ENCODE measurements at regions not wholly inside any gene's neighbourhood (a gene's known extent, or its start where the extent isn't known, plus 50 kb on each side); places are given as distances from the start of the nearest gene placed in this dataset.

DNA sequence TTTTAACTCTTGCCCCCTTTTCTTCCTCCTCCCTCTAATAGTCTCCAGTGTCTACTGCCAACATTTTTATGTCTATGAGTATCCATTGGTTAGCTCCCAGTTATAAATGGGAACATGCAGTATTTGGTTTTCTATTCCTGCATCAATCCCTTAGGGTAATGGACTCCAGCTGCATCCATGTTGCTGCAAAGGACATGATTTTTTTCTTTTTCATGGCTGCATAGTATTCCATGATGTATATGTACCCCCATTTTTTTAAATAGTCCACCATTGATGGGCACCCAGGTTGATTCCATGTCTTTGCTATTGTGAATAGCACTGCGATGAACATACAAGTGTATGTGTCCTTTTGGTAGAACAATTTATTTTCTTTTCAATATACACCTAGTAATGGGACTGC lies 993.7 kb downstream of the EFNA5 start:
- intact Hi-C loops (cut with DNase I), result no loop called here
- Histone ChIP-seq H3K4me3 (no peak overlapping the region), H3K27ac (no peak overlapping the region), H3K4me1 (no peaks in the 10 kb centered on the region), H3K27me3 (no peaks in the 10 kb centered on the region), H3K9me3 (no peaks in the 10 kb centered on the region), H3K36me3 (no peaks in the 10 kb centered on the region)
- no peak for ATAC-seq
- TF ChIP-seq, protein P1, sequence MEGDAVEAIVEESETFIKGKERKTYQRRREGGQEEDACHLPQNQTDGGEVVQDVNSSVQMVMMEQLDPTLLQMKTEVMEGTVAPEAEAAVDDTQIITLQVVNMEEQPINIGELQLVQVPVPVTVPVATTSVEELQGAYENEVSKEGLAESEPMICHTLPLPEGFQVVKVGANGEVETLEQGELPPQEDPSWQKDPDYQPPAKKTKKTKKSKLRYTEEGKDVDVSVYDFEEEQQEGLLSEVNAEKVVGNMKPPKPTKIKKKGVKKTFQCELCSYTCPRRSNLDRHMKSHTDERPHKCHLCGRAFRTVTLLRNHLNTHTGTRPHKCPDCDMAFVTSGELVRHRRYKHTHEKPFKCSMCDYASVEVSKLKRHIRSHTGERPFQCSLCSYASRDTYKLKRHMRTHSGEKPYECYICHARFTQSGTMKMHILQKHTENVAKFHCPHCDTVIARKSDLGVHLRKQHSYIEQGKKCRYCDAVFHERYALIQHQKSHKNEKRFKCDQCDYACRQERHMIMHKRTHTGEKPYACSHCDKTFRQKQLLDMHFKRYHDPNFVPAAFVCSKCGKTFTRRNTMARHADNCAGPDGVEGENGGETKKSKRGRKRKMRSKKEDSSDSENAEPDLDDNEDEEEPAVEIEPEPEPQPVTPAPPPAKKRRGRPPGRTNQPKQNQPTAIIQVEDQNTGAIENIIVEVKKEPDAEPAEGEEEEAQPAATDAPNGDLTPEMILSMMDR (IDR thresholded peaks at IDR 0.05), result no peak
- no peak for TF ChIP-seq POLR2A (IDR thresholded peaks at IDR 0.05)
- no peak for DNase-seq
- WGBS (ENCODE audit: insufficient coverage, low coverage, low lambda C conversion rate, missing lambda C conversion rate), result 85% methylated on average over 1 of the region's 1 CpG

DNA sequence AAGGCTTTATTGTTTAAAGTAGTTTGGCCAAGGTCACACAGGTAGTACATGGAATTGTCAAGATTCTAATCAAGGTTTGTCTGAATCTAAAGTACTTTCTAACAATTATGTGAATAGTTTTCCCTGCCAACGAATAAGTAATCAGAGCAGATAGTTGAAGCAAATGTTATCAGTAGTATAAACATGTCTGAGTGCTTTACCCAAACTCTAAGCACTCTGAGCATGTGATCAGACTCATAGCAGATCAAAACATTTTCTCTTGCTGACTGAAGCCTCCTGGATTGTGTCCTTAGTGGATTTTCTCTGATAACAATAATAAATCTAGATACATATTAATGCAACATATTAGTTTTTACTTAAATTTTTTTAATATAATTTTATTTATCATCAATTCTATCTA lies 995.0 kb downstream of the EFNA5 start:
- H3K27ac ChIP-seq, result no peak overlapping the region
- H3K4me1 ChIP-seq, result no peaks in the 10 kb centered on the region
- H3K9me3 ChIP-seq, result no peaks in the 10 kb centered on the region
- ATAC-seq (no peak), DNase-seq (no peak)
- intact Hi-C loops (cut with DNase I), result no loop called here
- H3K4me3 ChIP-seq, result no peak overlapping the region
- WGBS (ENCODE audit: insufficient coverage, low coverage, low lambda C conversion rate, missing lambda C conversion rate), result 8% methylated on average over 1 of the region's 1 CpG
- no peaks in the 10 kb centered on the region for H3K27me3 ChIP-seq
- H3K36me3 ChIP-seq, result no peaks in the 10 kb centered on the region
- TF ChIP-seq POLR2A (IDR thresholded peaks at IDR 0.05), result no peak
- TF ChIP-seq, protein P1 (IDR thresholded peaks at IDR 0.05), result no peak

DNA sequence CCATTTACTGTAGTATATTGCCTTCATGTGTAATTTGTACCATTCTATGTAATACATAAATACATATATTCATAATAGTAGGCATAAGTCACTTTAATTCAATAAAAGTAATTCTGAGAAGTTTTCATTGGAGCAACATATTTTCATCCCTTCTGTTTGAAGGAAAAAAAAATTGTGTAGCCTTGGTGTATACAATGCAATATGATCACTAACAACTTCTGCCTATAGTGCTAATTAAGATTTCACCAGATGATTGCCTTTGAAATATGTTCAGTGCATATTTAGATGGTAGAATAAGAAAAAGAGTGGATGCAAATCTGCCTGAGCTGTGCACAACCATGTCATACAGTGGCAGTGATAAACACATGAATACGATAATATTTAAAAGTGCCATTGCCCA lies 996.8 kb downstream of the EFNA5 start:
- intact Hi-C loops (cut with DNase I), result no loop called here
- Histone ChIP-seq H3K36me3 (no peaks in the 10 kb centered on the region), H3K27me3 (no peaks in the 10 kb centered on the region), H3K27ac (no peak overlapping the region), H3K9me3 (no peaks in the 10 kb centered on the region), H3K4me1 (no peaks in the 10 kb centered on the region), H3K4me3 (no peak overlapping the region)
- ATAC-seq, result no peak
- WGBS (ENCODE audit: insufficient coverage, low coverage, low lambda C conversion rate, missing lambda C conversion rate), result 71% methylated on average over 1 of the region's 1 CpG
- no peak for TF ChIP-seq POLR2A (IDR thresholded peaks at IDR 0.05)
- TF ChIP-seq, protein P1 (IDR thresholded peaks at IDR 0.05), result no peak
- no peak for DNase-seq

DNA sequence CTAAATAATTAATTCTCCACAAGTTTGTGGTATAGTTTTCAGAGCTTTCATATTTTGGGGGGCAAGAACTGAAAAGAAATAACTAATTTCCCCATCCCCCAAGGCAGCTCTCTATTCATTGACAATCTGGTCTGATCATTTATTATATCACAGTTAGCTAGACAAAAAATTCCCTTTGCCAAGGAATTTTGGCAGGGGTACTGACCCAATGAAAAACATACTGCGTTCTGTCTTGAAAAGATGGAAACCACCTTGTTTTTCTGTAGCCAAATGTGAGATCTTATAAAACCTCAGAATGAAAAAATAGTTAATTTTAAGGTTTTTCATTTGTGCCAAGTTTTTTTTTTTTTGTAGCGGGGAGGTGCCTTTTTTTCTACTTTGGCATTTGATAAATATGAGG lies 1008.9 kb downstream of the EFNA5 start:
- ATAC-seq (no peak), DNase-seq (no peak)
- WGBS (ENCODE audit: insufficient coverage, low coverage, low lambda C conversion rate, missing lambda C conversion rate), result 22% methylated on average over 2 of the region's 2 CpGs
- Histone ChIP-seq H3K4me1 (no peaks in the 10 kb centered on the region), H3K4me3 (no peak overlapping the region), H3K27me3 (peaks cover 0 to 1% of the 10 kb centered on the region in 2 donors), H3K9me3 (no peaks in the 10 kb centered on the region), H3K27ac (no peak overlapping the region), H3K36me3 (no peaks in the 10 kb centered on the region)
- intact Hi-C loops (cut with DNase I), result no loop called here
- TF ChIP-seq POLR2A (IDR thresholded peaks at IDR 0.05), result no peak
- TF ChIP-seq, protein P1 (IDR thresholded peaks at IDR 0.05), result no peak

DNA sequence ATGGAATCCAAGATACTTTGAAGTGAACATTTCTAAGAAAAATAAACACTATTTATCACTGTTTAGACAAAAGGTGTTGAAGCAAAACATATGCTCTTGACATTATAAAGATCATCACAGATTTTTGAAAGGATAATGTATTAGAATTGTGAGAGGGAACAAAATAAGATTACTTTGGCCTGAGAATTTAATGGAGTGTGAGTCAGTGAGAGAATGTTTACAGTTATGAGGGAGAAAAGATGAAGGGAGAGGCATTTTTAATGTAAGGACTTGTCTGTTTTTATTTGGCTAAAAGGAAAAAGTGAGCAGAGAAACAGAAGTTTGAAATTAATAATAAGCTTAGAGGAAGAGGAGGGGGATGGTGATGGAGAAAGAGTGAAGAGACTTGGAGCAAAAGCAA lies 1010.1 kb downstream of the EFNA5 start:
- H3K27ac ChIP-seq, result no peak overlapping the region
- intact Hi-C loops (cut with DNase I), result no loop called here
- H3K4me3 ChIP-seq, result no peak overlapping the region
- H3K27me3 ChIP-seq, result no peaks in the 10 kb centered on the region
- no peaks in the 10 kb centered on the region for H3K4me1 ChIP-seq
- H3K36me3 ChIP-seq, result no peaks in the 10 kb centered on the region
- DNase-seq (no peak), ATAC-seq (no peak)
- H3K9me3 ChIP-seq, result no peaks in the 10 kb centered on the region
- no peak for TF ChIP-seq POLR2A (IDR thresholded peaks at IDR 0.05)
- TF ChIP-seq, protein P1 (IDR thresholded peaks at IDR 0.05), result no peak

All from right lobe of liver (tissue), 6 donors.